Erythroblast (primary cell): ENCODE measurements at regions not wholly inside any gene's neighbourhood (a gene's known extent, or its start where the extent isn't known, plus 50 kb on each side); places are given as distances from the start of the nearest gene placed in this dataset.

Source experiments
- GATA1 ChIP-seq: IDR thresholded peaks from 2 replicates; pipeline ENCODE4 v1.6.1; 2011; ENCODE audit warnings: low read depth, mild to moderate bottlenecking, control low read depth, low read length, moderate library complexity
- POLR2A ChIP-seq: IDR thresholded peaks from 2 replicates; pipeline ENCODE4 v1.6.1; 2011; ENCODE audit warnings: mild to moderate bottlenecking, low read length

DNA sequence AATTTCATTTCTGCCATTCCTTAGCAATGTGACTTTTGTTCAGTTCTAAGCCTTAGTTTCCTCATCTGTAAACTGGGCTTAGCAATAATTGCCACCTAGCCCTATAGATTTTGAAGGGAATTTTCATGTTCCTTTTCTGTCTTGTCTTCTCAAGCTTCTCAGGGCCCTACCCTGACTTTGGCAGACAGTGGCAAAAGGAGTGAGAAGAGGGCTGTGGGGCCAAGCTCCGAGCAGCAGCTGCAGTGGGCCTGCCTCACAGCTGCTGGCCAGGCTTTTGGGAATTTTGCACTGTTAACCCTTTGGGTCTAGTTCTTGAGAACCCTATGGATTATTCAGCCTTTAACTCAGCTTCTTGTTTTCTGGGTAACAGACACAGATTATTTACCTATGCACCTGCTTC lies 67.6 kb upstream of the IGSF1 start:
- TF ChIP-seq POLR2A (no peak), GATA1 (no peak)
